Neural progenitor cell (in vitro differentiated cells): ENCODE measurements at regions not wholly inside any gene's neighbourhood (a gene's known extent, or its start where the extent isn't known, plus 50 kb on each side); places are given as distances from the start of the nearest gene placed in this dataset.

Experiments
- EZH2 ChIP-seq: fragments of 200-600 bp; sonication (generic); IDR thresholded peaks from 2 replicates; pipeline ENCODE4 v1.6.1; 2017; ENCODE audit warnings: antibody characterized with exemption, mild to moderate bottlenecking, moderate library complexity
- EZH2phosphoT487 ChIP-seq: fragments of 200-600 bp; sonication (generic); IDR thresholded peaks from 2 replicates; pipeline ENCODE4 v1.6.1; 2017; ENCODE audit warnings: antibody characterized with exemption
- TF ChIP-seq, protein P1 (sequence below): fragments of 200-600 bp; sonication (generic); IDR thresholded peaks from 2 replicates; pipeline ENCODE4 v1.5.1; 2017; ENCODE audit warnings: antibody characterized with exemption, mild to moderate bottlenecking

DNA sequence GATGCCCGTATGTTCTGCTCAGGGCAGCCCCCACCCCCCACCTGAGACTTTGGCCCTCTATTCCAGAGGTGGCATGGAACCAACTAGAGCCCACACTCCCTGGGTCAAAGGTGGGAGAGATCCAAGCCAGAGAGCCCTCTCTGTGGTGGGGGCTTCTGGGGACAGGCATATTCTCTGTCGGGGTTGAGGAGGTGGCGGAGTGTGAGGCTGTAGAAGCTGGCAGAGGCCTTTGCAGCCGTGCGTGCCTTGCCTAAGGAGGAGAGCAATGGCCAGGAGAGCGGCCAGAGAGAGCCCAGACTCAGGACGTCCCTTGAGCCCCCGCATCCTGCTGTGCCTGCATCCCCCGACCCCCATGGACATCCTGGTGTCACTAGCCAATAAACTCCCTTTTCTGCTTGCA, 79.2 kb upstream of the HPCAL1 start:
- TF ChIP-seq, protein P1, sequence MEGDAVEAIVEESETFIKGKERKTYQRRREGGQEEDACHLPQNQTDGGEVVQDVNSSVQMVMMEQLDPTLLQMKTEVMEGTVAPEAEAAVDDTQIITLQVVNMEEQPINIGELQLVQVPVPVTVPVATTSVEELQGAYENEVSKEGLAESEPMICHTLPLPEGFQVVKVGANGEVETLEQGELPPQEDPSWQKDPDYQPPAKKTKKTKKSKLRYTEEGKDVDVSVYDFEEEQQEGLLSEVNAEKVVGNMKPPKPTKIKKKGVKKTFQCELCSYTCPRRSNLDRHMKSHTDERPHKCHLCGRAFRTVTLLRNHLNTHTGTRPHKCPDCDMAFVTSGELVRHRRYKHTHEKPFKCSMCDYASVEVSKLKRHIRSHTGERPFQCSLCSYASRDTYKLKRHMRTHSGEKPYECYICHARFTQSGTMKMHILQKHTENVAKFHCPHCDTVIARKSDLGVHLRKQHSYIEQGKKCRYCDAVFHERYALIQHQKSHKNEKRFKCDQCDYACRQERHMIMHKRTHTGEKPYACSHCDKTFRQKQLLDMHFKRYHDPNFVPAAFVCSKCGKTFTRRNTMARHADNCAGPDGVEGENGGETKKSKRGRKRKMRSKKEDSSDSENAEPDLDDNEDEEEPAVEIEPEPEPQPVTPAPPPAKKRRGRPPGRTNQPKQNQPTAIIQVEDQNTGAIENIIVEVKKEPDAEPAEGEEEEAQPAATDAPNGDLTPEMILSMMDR, result no peak
- TF ChIP-seq EZH2, result no peak
- TF ChIP-seq EZH2phosphoT487, result no peak
